ENCODE measurements at regions not wholly inside any gene's neighbourhood (a gene's known extent, or its start where the extent isn't known, plus 50 kb on each side); places are given as distances from the start of the nearest gene placed in this dataset.

- intact Hi-C loops (cut with micrococcal nuclease), result no loop called here
- Histone ChIP-seq H2BK15ac (ENCODE audit: low read depth, low read length) (no peak overlapping the region), H3K18ac (ENCODE audit: low read depth, low read length) (no peak overlapping the region), H2AK5ac (ENCODE audit: low read depth, low read length) (no peak overlapping the region), H3K14ac (replicated peaks; ENCODE audit: low read depth, low read length) (no peak overlapping the region), H4K20me1 (ENCODE audit: insufficient read depth, low read length) (no peaks in the 10 kb centered on the region), H2BK5ac (ENCODE audit: low read depth, low read length, poor library complexity, severe bottlenecking) (no peak overlapping the region), H4K8ac (ENCODE audit: low read depth in 2 of 2, low read length in 2 of 2) (no peak overlapping the region), H2BK20ac (ENCODE audit: low read depth, low read length) (no peak overlapping the region), H3K79me1 (ENCODE audit: low read depth in 1 of 2, low read length in 2 of 2) (no peaks in the 10 kb centered on the region), H3K9me1 (ENCODE audit: insufficient read depth, low read length) (no peaks in the 10 kb centered on the region), H3K36me3 (ENCODE audit: control insufficient read depth, insufficient read depth, low read length) (no peaks in the 10 kb centered on the region), H3K9ac (ENCODE audit: low read depth, low read length) (no peak overlapping the region), H2BK120ac (ENCODE audit: low read depth, low read length) (no peak overlapping the region), H4K5ac (ENCODE audit: low read depth, low read length) (no peak overlapping the region), H2AK9ac (replicated peaks; ENCODE audit: low read depth, low read length, poor library complexity) (no peak overlapping the region), H3K56ac (ENCODE audit: extremely low read depth, insufficient read depth, low read length) (no peak overlapping the region), H3K4me1 (ENCODE audit: control insufficient read depth, insufficient read depth, low read length) (no peaks in the 10 kb centered on the region; the same call in 1 of the 2 replicates), H3K4me2 (ENCODE audit: low read depth, low read length) (no peak overlapping the region), H3K23ac (ENCODE audit: low read depth, low read length) (no peak overlapping the region), H3K27me3 (ENCODE audit: control insufficient read depth, insufficient read depth, low read length) (no peaks in the 10 kb centered on the region), H2AFZ (replicated peaks; ENCODE audit: low read length, poor library complexity) (no peak overlapping the region), H3K4ac (ENCODE audit: low read depth, low read length) (no peak overlapping the region), H3K9me3 (ENCODE audit: control insufficient read depth, insufficient read depth, low read length) (no peaks in the 10 kb centered on the region), H4K91ac (ENCODE audit: insufficient read depth, low read depth, low read length) (no peak overlapping the region), H3K4me3 (ENCODE audit: insufficient read depth, low read depth, low read length) (no peak overlapping the region), H3K27ac (ENCODE audit: insufficient read depth, low read length) (no peak overlapping the region)
- no TSS peak for BruUV-seq (replicated peaks)
- in situ Hi-C loops (cut with MboI; ENCODE audit: low sequenced_read_pairs), result no loop called here
- POLR2A ChIA-PET (ENCODE audit: unreplicated experiment), result no interaction called here
- no CpG with 5 or more reads among the region's 1 CpG for whole genome bisulfite sequencing, 2 experiments (ENCODE audit: extremely low coverage in 2 of 2, insufficient read length in 1 of 2)
- dilution Hi-C loops (cut with HindIII; ENCODE audit: low sequenced_read_pairs, unreplicated experiment), result no loop called here
- ATAC-seq (ENCODE audit: low read depth), result no peak
- no peak for TF ChIP-seq ELK1 (IDR thresholded peaks at IDR 0.05; ENCODE audit: borderline replicate concordance, low read depth, low read length)
- no peak for TF ChIP-seq NFE2L2 (IDR thresholded peaks at IDR 0.05; ENCODE audit: low read depth, low read length)
- TF ChIP-seq RCOR1 (IDR thresholded peaks at IDR 0.05; ENCODE audit: insufficient replicate concordance, low read length), result no peak
- no peak for TF ChIP-seq MXI1 (IDR thresholded peaks at IDR 0.05; ENCODE audit: borderline replicate concordance, low read depth, low read length)
- no peak for TF ChIP-seq CTCF (conservative IDR thresholded peaks at IDR 0.05; ENCODE audit: low read depth, low read length)
- no peak for TF ChIP-seq POLR2A (IDR thresholded peaks at IDR 0.05; ENCODE audit: low read depth, low read length)
- no peak for TF ChIP-seq USF2 (IDR thresholded peaks at IDR 0.05; ENCODE audit: low read depth, low read length)
- no peak for TF ChIP-seq FOS (IDR thresholded peaks at IDR 0.05; ENCODE audit: low read depth, low read length)
- no peak for TF ChIP-seq CEBPB (IDR thresholded peaks at IDR 0.05; ENCODE audit: low read depth, low read length)
- no peak for TF ChIP-seq MAZ (IDR thresholded peaks at IDR 0.05; ENCODE audit: borderline replicate concordance, low read depth, low read length)
- no peak for TF ChIP-seq MAFK (IDR thresholded peaks at IDR 0.05; ENCODE audit: low read depth, low read length)
- TF ChIP-seq SMC3 (IDR thresholded peaks at IDR 0.05; ENCODE audit: low read depth, low read length), result no peak
- TF ChIP-seq CHD1 (IDR thresholded peaks at IDR 0.05; ENCODE audit: low read depth, low read length), result no peak
- TF ChIP-seq RAD21 (IDR thresholded peaks at IDR 0.05; ENCODE audit: low read length), result no peak
- no peak for TF ChIP-seq RFX5 (IDR thresholded peaks at IDR 0.05; ENCODE audit: low read depth, low read length)
- TF ChIP-seq BHLHE40 (IDR thresholded peaks at IDR 0.05; ENCODE audit: low read depth, low read length), result no peak
- no peak for DNase-seq
- CTCF ChIA-PET, result no interaction called here
Measured at GRCh38 chr11:96736601-96737000, 346.8 kb downstream of the JRKL start.

Measured in IMR-90 (cell line).